ENCODE measurements at regions not wholly inside any gene's neighbourhood (a gene's known extent, or its start where the extent isn't known, plus 50 kb on each side); places are given as distances from the start of the nearest gene placed in this dataset.

DNA sequence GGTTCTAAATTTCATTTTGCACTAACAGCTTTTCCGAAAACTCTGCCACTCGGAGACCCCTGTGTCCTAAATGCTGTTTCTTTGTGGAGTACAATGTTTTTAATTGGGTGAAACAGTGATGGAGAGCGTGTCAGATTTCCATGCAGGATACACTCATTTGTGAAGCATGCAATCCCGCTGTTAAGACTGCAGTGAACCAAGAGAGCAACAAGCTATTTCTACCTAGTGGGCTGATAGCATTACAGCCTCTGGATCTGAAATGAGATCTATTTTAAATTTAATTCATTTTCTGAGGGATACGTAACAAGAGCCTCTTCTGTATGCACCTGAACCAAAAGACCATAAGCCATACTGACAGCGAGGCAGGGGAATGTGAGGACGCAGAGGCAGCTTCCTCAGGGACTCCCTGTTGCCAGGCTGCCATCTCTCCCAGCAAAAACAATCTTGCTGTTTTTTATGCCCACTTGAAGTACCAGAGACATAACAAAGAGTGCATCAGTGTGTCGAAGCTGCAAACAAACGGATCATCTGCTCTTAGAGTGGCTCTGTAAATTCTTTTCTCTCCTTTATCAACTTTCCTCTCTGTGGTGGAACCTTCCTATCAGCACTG lies 199.9 kb upstream of the COX10 start:
- H3K27ac ChIP-seq (ENCODE audit: low read depth in 2 of 2, low read length in 2 of 2): no peak overlapping the region
- H3K9ac ChIP-seq (ENCODE audit: low read length in 3 of 3): no peak overlapping the region
- TF ChIP-seq, protein P1, sequence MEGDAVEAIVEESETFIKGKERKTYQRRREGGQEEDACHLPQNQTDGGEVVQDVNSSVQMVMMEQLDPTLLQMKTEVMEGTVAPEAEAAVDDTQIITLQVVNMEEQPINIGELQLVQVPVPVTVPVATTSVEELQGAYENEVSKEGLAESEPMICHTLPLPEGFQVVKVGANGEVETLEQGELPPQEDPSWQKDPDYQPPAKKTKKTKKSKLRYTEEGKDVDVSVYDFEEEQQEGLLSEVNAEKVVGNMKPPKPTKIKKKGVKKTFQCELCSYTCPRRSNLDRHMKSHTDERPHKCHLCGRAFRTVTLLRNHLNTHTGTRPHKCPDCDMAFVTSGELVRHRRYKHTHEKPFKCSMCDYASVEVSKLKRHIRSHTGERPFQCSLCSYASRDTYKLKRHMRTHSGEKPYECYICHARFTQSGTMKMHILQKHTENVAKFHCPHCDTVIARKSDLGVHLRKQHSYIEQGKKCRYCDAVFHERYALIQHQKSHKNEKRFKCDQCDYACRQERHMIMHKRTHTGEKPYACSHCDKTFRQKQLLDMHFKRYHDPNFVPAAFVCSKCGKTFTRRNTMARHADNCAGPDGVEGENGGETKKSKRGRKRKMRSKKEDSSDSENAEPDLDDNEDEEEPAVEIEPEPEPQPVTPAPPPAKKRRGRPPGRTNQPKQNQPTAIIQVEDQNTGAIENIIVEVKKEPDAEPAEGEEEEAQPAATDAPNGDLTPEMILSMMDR (IDR thresholded peaks at IDR 0.05; ENCODE audit: borderline replicate concordance, extremely low read depth, insufficient read depth): no peak
- no peaks in the 10 kb centered on the region for H3K4me1 ChIP-seq (ENCODE audit: control insufficient read depth in 2 of 3, insufficient read depth in 2 of 3, low read depth in 1 of 3, low read length in 3 of 3)
- FAIRE-seq (no peak), DNase-seq (peak in 2 of 5 donors; percentile 22 to 31)
- intact Hi-C loops (cut with DNase I): no loop called here
- no peak overlapping the region for H3K4me3 ChIP-seq (ENCODE audit: low read length in 3 of 3)
- H3K27me3 ChIP-seq (ENCODE audit: control insufficient read depth, insufficient read depth, low read length): no peaks in the 10 kb centered on the region
- H3K36me3 ChIP-seq (ENCODE audit: control insufficient read depth in 2 of 3, insufficient read depth in 3 of 3, low read length in 3 of 3): no peaks in the 10 kb centered on the region
- H3K9me3 ChIP-seq (ENCODE audit: control insufficient read depth in 2 of 3, insufficient read depth in 1 of 3, low read length in 3 of 3): no peaks in the 10 kb centered on the region

- no peak for FAIRE-seq
- H3K9ac ChIP-seq (ENCODE audit: low read length in 3 of 3): no peak overlapping the region
- H3K4me3 ChIP-seq (ENCODE audit: low read length in 3 of 3): no peak overlapping the region
- intact Hi-C loops (cut with DNase I): no loop called here
- no peaks in the 10 kb centered on the region for H3K36me3 ChIP-seq (ENCODE audit: control insufficient read depth in 2 of 3, insufficient read depth in 3 of 3, low read length in 3 of 3)
- no peak overlapping the region for H3K27ac ChIP-seq (ENCODE audit: low read depth in 2 of 2, low read length in 2 of 2)
- no peaks in the 10 kb centered on the region for H3K4me1 ChIP-seq (ENCODE audit: control insufficient read depth in 2 of 3, insufficient read depth in 2 of 3, low read depth in 1 of 3, low read length in 3 of 3)
- no peaks in the 10 kb centered on the region for H3K9me3 ChIP-seq (ENCODE audit: control insufficient read depth in 2 of 3, insufficient read depth in 1 of 3, low read length in 3 of 3)
- TF ChIP-seq, protein P1 (IDR thresholded peaks at IDR 0.05; ENCODE audit: borderline replicate concordance, extremely low read depth, insufficient read depth): no peak
- DNase-seq: no peak
- H3K27me3 ChIP-seq (ENCODE audit: control insufficient read depth, insufficient read depth, low read length): no peaks in the 10 kb centered on the region
Observed at GRCh38 chr17:13871261-13871660, 198.0 kb upstream of the COX10 start.

- no peak overlapping the region for H3K27ac ChIP-seq (ENCODE audit: low read depth in 2 of 2, low read length in 2 of 2)
- H3K36me3 ChIP-seq (ENCODE audit: control insufficient read depth in 2 of 3, insufficient read depth in 3 of 3, low read length in 3 of 3): no peaks in the 10 kb centered on the region
- H3K9me3 ChIP-seq (ENCODE audit: control insufficient read depth in 2 of 3, insufficient read depth in 1 of 3, low read length in 3 of 3): no peaks in the 10 kb centered on the region
- intact Hi-C loops (cut with DNase I): no loop called here
- no peak overlapping the region for H3K9ac ChIP-seq (ENCODE audit: low read length in 3 of 3)
- DNase-seq (no peak), FAIRE-seq (no peak)
- H3K27me3 ChIP-seq (ENCODE audit: control insufficient read depth, insufficient read depth, low read length): no peaks in the 10 kb centered on the region
- H3K4me1 ChIP-seq (ENCODE audit: control insufficient read depth in 2 of 3, insufficient read depth in 2 of 3, low read depth in 1 of 3, low read length in 3 of 3): no peaks in the 10 kb centered on the region
- TF ChIP-seq, protein P1 (IDR thresholded peaks at IDR 0.05; ENCODE audit: borderline replicate concordance, extremely low read depth, insufficient read depth): no peak
- no peak overlapping the region for H3K4me3 ChIP-seq (ENCODE audit: low read length in 3 of 3)
Observed at GRCh38 chr17:13874134-13874533, 195.2 kb upstream of the COX10 start.

GRCh38 chr17:13874817-13875216 lies 194.5 kb upstream of the COX10 start:
- no peak overlapping the region for H3K9ac ChIP-seq (ENCODE audit: low read length in 3 of 3)
- FAIRE-seq (no peak), DNase-seq (no peak)
- H3K27me3 ChIP-seq (ENCODE audit: control insufficient read depth, insufficient read depth, low read length): no peaks in the 10 kb centered on the region
- TF ChIP-seq, protein P1 (IDR thresholded peaks at IDR 0.05; ENCODE audit: borderline replicate concordance, extremely low read depth, insufficient read depth): no peak
- intact Hi-C loops (cut with DNase I): no loop called here
- H3K9me3 ChIP-seq (ENCODE audit: control insufficient read depth in 2 of 3, insufficient read depth in 1 of 3, low read length in 3 of 3): no peaks in the 10 kb centered on the region
- no peaks in the 10 kb centered on the region for H3K36me3 ChIP-seq (ENCODE audit: control insufficient read depth in 2 of 3, insufficient read depth in 3 of 3, low read length in 3 of 3)
- no peak overlapping the region for H3K4me3 ChIP-seq (ENCODE audit: low read length in 3 of 3)
- H3K27ac ChIP-seq (ENCODE audit: low read depth in 2 of 2, low read length in 2 of 2): no peak overlapping the region
- no peaks in the 10 kb centered on the region for H3K4me1 ChIP-seq (ENCODE audit: control insufficient read depth in 2 of 3, insufficient read depth in 2 of 3, low read depth in 1 of 3, low read length in 3 of 3)

All from kidney (tissue), 13 donors.